Heart left ventricle (tissue), 13 donors: ENCODE measurements at regions not wholly inside any gene's neighbourhood (a gene's known extent, or its start where the extent isn't known, plus 50 kb on each side); places are given as distances from the start of the nearest gene placed in this dataset.

Source experiments
- CTCF ChIP-seq, 12 donors: fragments of 200-600 bp; sonication (generic) in 4 of 12; IDR thresholded peaks; one replicate each; pipeline versions ENCODE4 v1.5.0 to v1.8.0; 2018 to 2022; ENCODE audit warnings: antibody characterized with exemption in 12 of 12, mild to moderate bottlenecking in 5 of 12
- POLR2A ChIP-seq, 2 donors: fragments of 450-650 bp; IDR thresholded peaks; one replicate each; pipeline ENCODE4 v1.6.1; 2017; ENCODE audit warnings: antibody characterized with exemption in 2 of 2, mild to moderate bottlenecking in 2 of 2, moderate library complexity in 2 of 2
- donor health status: ischemic (EF 13 %, LVEDD 7.1; RV severe dilation, severe dysfunction).
- donor health status: DM: no; HTN: yes; CAD: no.
- donor health status: DM: no; HTN: no; CAD: no.
- donor health status: ischemic (EF 25% LVEDD 6.9; RV normal size, moderate dysfunction).
- donor health status: ischemic (EF 25% LVEDD 5.7; RV mildly dilated, moderate dysfunction).
- donor health status: ischemic (EF 35%, LVEDD 5.7; RV mildly dilated, moderate dysfunction).
- donor health status: nonischemic (EF 11% LVEDD 7.7; RV severe dilation, severe dysfunction).
- donor health status: DM: yes; HTN: yes; CAD: no.
- donor health status: PGD.
- donor health status: ischemic (EF 29% LVEDD 5.4; RV normal size, mild dysfunction).
- donor health status: nonischemic (EF 23%, LVEDD 6.1; RV moderate dilation, normal function).

- no peak for TF ChIP-seq CTCF (IDR thresholded peaks at IDR 0.05)
- no peak for TF ChIP-seq POLR2A (IDR thresholded peaks at IDR 0.05)
These were observed 82.6 kb upstream of the ZMIZ1 start for GRCh38 chr10:78985973-78986818.
